Fibroblast of lung (primary cell): ENCODE measurements at regions not wholly inside any gene's neighbourhood (a gene's known extent, or its start where the extent isn't known, plus 50 kb on each side); places are given as distances from the start of the nearest gene placed in this dataset.

ENCODE experiments used
- CTCF ChIP-seq, 2 donors: IDR thresholded peaks in 1 of 2; conservative IDR thresholded peaks in 1 of 2; 1 replicate in 1 of 2; 2 replicates in 1 of 2; pipeline ENCODE4 v1.5.1; 2011 to 2012; ENCODE audit warnings: low read length in 2 of 2, control low read depth in 1 of 2, inconsistent platforms in 1 of 2, low read depth in 1 of 2, mild to moderate bottlenecking in 1 of 2
- EZH2 ChIP-seq: IDR thresholded peaks from 2 replicates; pipeline ENCODE4 v1.5.1; 2012; ENCODE audit warnings: low read length, control low read depth, mild to moderate bottlenecking; ENCODE audit errors: missing control alignments

GRCh38 chr20:10909803-10910202, 236.0 kb upstream of the JAG1 start:
- TF ChIP-seq EZH2: no peak
- no peak for TF ChIP-seq CTCF (conservative IDR thresholded peaks at IDR 0.05 in 1 of 2, IDR thresholded peaks at IDR 0.05 in 1 of 2; ENCODE audit: low read depth in 1 of 2, low read length in 2 of 2)
